T-helper 1 cell treated with Interleukin-12 subunit alpha and Interleukin-12 subunit beta and Interleukin-4 antibody, amounts not matched to agents 30 μg/mL and 1 μg/mL, for 36 hours (primary cell): ENCODE measurements at regions not wholly inside any gene's neighbourhood (a gene's known extent, or its start where the extent isn't known, plus 50 kb on each side); places are given as distances from the start of the nearest gene placed in this dataset.

Experiments used
- H3K27ac Mint-ChIP-seq: one replicate; pipeline ENCODE4 v1.8.0; 2021; ENCODE audit warnings: mild to moderate bottlenecking, mixed read lengths
- H3K27me3 Mint-ChIP-seq: one replicate; pipeline ENCODE4 v1.8.0; 2021; ENCODE audit warnings: low read depth, mixed read lengths
- H3K36me3 Mint-ChIP-seq: one replicate; pipeline ENCODE4 v1.8.0; 2021; ENCODE audit warnings: low read depth, mixed read lengths
- H3K4me1 Mint-ChIP-seq: one replicate; pipeline ENCODE4 v1.8.0; 2021; ENCODE audit warnings: low read depth, mixed read lengths
- H3K4me3 Mint-ChIP-seq: one replicate; pipeline ENCODE4 v1.8.0; 2021; ENCODE audit warnings: mild to moderate bottlenecking, moderate library complexity, mixed read lengths
- H3K9me3 Mint-ChIP-seq: one replicate; pipeline ENCODE4 v1.8.0; 2021; ENCODE audit warnings: mixed read lengths

DNA sequence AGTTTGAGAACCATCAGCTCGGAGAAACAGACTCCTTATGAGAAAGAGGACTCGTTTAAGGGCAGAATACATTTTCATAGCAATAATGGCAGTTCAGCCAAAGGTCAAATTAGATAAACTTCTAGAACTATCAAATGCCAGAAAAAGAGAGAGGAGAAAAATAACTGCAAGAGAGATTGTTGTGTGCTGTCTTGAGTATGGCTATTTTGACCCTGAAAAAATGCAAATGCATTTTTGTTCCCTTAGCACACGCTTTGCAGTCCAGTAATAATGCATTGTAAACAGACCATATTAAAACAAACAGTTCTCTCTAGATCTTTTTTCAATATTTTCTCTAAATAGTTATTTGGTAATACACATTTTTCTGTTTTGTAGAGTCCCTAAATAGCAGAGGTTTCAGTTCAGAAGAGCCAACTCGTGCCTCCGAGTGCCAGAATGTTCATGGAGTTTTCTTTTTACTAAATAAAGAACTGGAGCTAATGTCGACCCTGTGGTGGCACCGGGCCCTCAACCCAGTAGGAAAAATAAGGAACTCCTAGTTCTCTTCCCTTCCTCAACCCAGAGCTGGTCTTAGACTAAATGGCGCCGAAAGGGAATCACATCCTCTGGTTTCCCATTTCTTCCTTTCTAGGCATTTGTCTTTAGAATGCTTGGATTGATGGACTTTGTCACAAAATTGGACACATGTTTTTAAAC, 298.0 kb downstream of the MAP2K4 start:
- Mint-ChIP-seq H3K4me1 (no peaks in the 10 kb centered on the region), H3K4me3 (no peak overlapping the region), H3K9me3 (peaks cover 35% of the 10 kb centered on the region), H3K36me3 (no peaks in the 10 kb centered on the region), H3K27me3 (no peaks in the 10 kb centered on the region), H3K27ac (no peak overlapping the region)

DNA sequence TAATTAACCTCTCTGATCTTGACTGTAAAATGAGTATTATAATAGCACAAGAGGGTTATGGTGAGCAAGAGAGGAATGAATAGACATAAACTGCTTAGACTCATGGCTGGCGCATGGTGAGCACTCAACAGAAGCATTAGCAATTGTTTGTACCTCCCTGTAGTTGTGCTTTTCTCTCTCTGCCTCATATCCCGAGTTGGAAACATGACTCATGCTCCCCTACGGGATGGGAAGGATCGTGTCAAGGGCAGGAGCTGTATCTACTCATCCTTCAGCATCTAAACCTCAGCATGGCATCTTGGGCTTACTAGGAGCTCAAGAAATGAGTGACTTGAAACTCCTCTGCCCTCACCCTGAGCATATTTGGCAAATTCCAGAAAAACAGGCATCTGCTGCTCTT, 299.6 kb downstream of the MAP2K4 start:
- Mint-ChIP-seq H3K36me3 (no peaks in the 10 kb centered on the region), H3K27ac (no peak overlapping the region), H3K4me3 (no peak overlapping the region), H3K4me1 (no peaks in the 10 kb centered on the region), H3K27me3 (no peaks in the 10 kb centered on the region), H3K9me3 (peaks cover 27% of the 10 kb centered on the region)

DNA sequence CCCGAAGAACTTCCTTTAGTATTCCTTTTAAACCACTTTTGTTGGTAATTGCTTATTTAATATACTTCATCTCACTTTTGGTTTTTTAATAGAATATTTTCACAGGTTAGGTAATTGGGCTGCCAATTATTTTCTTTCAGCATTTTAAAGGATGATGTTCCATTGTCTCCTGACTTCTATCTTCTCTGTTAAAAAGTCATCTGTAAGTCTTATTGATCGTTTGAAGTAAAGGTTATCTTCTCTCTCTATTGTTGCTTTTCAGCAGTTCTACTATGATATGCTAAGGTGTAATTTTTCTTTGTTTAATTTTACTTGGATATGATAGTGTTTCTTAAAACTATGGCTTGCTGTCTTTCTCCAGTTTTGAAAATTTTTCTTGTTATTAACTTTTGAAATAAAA, 307.5 kb downstream of the MAP2K4 start:
- Mint-ChIP-seq H3K27me3 (no peaks in the 10 kb centered on the region), H3K4me1 (no peaks in the 10 kb centered on the region), H3K27ac (no peak overlapping the region), H3K4me3 (no peak overlapping the region), H3K9me3 (peaks cover 39% of the 10 kb centered on the region), H3K36me3 (no peaks in the 10 kb centered on the region)

DNA sequence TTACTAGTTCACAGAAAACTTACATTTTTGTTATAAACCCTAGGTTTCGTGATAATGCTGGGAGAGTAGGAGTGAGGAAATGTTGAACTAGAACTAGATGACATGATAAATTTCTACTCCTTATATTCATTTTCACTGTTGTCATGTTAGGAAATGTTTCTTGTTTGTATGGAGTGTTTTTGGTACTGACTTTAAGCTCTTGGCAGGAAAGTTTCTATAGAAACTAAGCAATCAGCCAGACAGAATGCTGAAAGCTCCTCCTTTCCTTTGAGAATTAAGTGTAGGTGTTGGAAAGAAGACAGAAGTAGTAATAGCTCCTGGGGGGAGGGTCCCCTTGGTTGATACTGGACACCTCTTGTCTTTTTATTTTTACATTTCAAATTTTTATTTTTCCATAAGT, 309.8 kb downstream of the MAP2K4 start:
- Mint-ChIP-seq H3K4me3 (no peak overlapping the region), H3K9me3 (peaks cover 34% of the 10 kb centered on the region), H3K4me1 (no peaks in the 10 kb centered on the region), H3K27me3 (no peaks in the 10 kb centered on the region), H3K36me3 (no peaks in the 10 kb centered on the region), H3K27ac (no peak overlapping the region)

DNA sequence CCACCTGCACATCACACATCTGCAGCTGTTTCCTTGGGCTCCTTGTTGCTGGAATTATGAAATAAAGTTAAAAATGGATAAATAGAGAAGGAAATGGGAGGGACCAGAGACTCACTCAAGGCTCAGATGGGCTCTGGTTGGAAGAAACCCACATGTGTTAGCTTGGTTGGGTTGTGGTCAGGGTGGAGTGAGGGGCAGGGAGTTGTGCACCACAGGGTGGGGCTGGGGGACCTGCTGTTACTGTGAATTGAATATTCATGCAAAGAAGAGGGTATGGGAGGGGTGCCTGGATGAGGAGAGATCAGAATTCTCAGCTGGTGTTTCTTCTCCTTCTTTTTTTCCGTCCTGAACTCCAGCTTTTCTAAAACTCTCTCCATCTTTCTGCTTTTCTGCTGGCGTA, 320.7 kb downstream of the MAP2K4 start:
- no peak overlapping the region for H3K27ac Mint-ChIP-seq
- H3K27me3 Mint-ChIP-seq, result no peaks in the 10 kb centered on the region
- H3K9me3 Mint-ChIP-seq, result peaks cover 20% of the 10 kb centered on the region
- H3K4me1 Mint-ChIP-seq, result no peaks in the 10 kb centered on the region
- no peak overlapping the region for H3K4me3 Mint-ChIP-seq
- no peaks in the 10 kb centered on the region for H3K36me3 Mint-ChIP-seq

DNA sequence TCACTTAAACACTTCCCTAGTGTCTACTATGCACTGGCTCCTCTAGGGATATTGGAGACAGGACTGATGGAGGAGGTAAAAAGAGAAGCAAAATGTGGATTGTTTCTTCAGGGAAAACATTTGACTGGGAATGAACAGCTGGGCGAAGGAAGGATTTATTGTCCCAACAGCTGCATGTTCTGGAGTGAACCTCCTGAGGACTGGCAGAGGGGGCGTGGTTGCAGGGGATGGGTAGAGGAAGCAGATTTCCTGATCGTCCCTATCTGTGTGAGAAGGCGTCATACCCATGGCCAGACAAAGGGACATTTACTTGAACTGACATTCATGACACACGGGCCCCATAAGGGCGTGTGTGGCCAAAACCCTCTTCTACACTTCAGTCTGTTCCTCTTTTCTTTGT, 321.5 kb downstream of the MAP2K4 start:
- Mint-ChIP-seq H3K27ac (no peak overlapping the region), H3K9me3 (peaks cover 14% of the 10 kb centered on the region), H3K4me1 (no peaks in the 10 kb centered on the region), H3K27me3 (no peaks in the 10 kb centered on the region), H3K36me3 (no peaks in the 10 kb centered on the region), H3K4me3 (no peak overlapping the region)

DNA sequence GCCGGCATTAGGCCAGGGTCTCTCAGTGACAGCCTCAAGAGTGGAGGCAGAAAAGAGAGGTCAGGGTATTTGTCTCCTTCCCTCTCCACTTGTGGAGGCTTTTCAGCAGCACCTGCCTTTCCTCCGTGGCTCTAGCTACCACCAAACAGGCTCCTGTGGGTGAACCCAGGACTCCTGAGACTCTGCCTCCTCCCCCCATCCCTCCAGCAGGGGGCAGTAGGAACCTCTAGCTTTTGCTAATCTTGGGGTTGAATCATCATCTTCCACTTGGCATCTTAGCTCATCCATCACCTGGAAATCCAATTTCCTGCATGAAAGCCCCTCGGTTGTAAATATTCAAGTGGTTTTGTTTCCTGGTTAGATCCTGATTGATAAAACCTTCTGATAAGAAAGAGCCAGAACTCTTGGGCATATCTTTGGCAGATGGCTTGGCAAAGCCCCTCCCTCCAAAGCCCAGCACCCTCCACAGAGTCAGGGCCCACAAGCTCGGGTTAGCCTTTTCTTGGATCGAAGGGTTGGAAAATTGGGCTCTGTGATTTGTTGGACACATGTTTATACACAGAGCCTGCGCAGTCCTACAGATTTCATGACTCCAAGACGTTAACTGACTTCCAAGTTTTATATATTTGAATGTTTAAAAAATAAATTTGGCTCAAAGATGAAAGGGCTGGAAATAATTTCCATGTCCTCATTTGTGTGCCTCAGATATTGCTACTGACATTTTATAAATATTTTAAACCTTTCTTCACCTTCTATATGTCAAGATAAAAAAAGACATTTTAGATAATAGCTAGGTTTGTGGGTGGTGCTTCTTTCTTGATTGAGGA, 322.1 kb downstream of the MAP2K4 start:
- Mint-ChIP-seq H3K4me1 (no peaks in the 10 kb centered on the region), H3K9me3 (peaks cover 14% of the 10 kb centered on the region), H3K27me3 (no peaks in the 10 kb centered on the region), H3K4me3 (no peak overlapping the region), H3K36me3 (no peaks in the 10 kb centered on the region), H3K27ac (no peak overlapping the region)

DNA sequence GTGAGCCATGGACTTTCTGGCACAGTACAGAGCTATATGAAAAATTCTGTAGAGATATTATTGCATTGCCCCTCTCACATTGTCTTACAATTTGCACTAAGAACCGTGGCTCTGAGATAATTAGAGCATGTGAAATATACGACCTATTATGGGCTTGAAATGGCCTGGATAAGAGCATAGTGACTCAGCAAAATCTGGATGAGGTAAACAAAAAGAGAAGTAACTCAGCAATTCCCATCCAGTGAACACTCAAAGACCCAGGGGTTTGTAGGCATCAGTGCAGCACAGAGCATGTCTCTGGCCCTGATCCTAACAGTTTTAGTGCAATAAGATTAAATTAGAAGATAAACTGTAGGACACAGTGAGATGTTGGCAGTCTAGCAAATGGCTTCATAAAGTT, 317.2 kb upstream of the MYOCD start:
- no peak overlapping the region for H3K4me3 Mint-ChIP-seq
- no peaks in the 10 kb centered on the region for H3K36me3 Mint-ChIP-seq
- H3K9me3 Mint-ChIP-seq, result peaks cover 10% of the 10 kb centered on the region
- no peaks in the 10 kb centered on the region for H3K27me3 Mint-ChIP-seq
- H3K27ac Mint-ChIP-seq, result no peak overlapping the region
- no peaks in the 10 kb centered on the region for H3K4me1 Mint-ChIP-seq

DNA sequence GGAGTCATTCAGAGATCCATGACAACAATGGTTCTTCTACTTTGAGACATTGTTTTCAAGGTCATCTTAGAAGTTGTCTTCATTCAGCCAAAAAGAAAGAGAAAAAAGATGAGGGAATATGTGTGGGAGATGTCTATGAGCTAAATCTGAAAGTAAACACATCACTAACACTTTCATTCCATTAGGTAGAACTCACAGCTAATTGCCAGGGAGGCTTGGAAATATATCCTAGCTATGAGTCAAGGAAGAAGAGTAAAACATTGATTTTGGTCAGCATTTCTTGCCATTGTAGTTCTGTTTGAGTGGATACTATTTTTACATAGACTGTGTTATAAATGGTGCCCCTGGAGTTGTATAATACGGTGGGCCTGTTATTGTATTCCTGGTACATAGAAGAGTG, 316.4 kb upstream of the MYOCD start:
- Mint-ChIP-seq H3K4me1 (no peaks in the 10 kb centered on the region), H3K4me3 (no peak overlapping the region), H3K9me3 (peaks cover 8% of the 10 kb centered on the region), H3K36me3 (no peaks in the 10 kb centered on the region), H3K27me3 (no peaks in the 10 kb centered on the region), H3K27ac (no peak overlapping the region)

DNA sequence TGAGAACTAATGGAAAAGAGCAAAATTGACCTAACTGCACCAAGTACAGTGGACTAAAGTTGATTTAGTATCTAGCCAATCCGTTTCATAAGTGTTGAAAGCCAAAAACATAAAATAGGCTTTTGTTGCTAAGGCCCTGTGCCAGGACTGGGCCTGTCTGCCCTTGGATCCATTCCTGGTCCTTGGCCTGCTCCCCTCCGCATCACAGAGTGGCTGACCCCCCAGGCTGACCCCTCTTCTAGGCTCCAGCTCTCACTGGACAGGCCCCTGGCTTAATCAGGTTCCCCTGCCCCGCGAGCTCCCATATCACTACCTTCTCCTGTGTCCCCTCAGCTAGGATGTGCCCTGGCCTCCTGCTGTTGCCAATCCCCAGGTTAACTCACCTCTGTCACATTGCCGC, 313.6 kb upstream of the MYOCD start:
- Mint-ChIP-seq H3K9me3 (peaks cover 31% of the 10 kb centered on the region), H3K4me3 (no peak overlapping the region), H3K27me3 (no peaks in the 10 kb centered on the region), H3K27ac (no peak overlapping the region), H3K36me3 (no peaks in the 10 kb centered on the region), H3K4me1 (no peaks in the 10 kb centered on the region)

DNA sequence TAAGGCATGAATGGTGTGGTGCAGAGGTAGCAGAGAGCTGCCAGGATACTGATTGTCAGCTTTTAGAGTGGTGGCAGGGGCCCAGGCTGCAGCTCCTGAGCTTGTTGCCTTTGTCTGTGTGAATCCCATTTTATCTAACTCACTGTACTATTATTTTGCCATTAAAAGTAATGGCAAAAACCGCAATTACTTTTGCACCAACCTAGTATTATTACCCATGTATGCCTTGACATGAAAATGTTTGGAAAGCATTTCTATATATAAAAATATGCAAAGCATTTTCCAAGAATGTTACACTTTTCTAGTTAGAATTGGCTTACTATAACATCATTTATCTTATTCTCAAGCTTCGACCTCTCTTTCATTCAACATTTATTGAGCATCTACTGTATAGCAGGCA, 308.1 kb upstream of the MYOCD start:
- H3K27me3 Mint-ChIP-seq, result no peaks in the 10 kb centered on the region

DNA sequence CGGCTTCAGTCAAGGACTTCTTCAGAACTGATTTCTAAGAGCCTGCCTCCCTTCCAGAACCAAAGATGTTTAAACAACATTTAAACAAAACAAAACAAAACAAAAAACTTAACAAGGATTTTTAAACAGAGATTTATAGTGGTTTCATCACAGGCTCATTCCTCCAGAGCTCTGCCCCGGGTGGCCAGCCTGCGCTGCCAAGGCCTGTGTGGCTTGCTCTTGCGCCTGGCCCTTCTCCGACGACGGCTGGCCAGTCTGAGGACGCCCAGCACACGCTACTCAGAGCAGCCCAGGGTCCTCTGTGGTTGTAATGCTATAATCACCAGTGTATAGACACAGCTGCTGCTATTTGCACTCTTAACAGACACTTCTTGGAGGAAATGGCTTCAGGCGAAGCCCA, 307.2 kb upstream of the MYOCD start:
- Mint-ChIP-seq H3K4me1 (no peaks in the 10 kb centered on the region), H3K4me3 (no peak overlapping the region), H3K36me3 (no peaks in the 10 kb centered on the region), H3K9me3 (peaks cover 61% of the 10 kb centered on the region), H3K27ac (no peak overlapping the region), H3K27me3 (no peaks in the 10 kb centered on the region)

More for the DNA sequence above, 308.1 kb upstream of the MYOCD start:
- no peak overlapping the region for H3K27ac Mint-ChIP-seq
- H3K9me3 Mint-ChIP-seq, result peaks cover 59% of the 10 kb centered on the region
- H3K36me3 Mint-ChIP-seq, result no peaks in the 10 kb centered on the region
- H3K4me3 Mint-ChIP-seq, result no peak overlapping the region
- no peaks in the 10 kb centered on the region for H3K4me1 Mint-ChIP-seq

DNA sequence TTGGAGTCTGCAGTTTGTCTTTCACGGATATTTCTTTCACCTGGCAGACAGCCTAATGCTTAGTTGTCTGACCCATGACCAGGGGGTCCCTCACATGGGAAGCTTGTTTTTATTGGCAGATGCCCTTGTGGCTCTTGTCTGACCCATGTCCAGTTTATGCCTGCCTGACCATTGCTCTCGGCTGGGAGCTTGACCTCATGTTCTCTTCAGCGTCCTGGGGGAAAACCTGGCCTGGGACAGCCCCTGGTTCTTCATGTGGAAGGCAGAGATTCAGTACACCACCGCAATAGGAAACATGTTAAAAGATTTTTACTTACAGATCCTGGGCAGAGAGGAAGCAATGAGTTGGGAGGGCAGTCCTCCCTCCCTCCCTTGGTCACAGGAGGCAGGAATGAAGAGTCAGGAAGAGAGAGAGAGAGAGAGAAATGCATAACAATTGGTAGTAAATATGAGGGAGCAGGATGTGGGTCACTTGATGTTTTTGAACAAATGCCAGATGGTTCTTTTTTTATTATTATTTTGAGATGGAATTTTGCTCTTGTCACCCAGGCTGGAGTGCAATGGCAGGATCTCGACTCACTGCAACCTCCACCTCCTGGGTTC, 302.7 kb upstream of the MYOCD start:
- Mint-ChIP-seq H3K36me3 (no peaks in the 10 kb centered on the region), H3K4me1 (no peaks in the 10 kb centered on the region), H3K4me3 (no peak overlapping the region), H3K27me3 (no peaks in the 10 kb centered on the region), H3K27ac (no peak overlapping the region), H3K9me3 (peaks cover 59% of the 10 kb centered on the region)

DNA sequence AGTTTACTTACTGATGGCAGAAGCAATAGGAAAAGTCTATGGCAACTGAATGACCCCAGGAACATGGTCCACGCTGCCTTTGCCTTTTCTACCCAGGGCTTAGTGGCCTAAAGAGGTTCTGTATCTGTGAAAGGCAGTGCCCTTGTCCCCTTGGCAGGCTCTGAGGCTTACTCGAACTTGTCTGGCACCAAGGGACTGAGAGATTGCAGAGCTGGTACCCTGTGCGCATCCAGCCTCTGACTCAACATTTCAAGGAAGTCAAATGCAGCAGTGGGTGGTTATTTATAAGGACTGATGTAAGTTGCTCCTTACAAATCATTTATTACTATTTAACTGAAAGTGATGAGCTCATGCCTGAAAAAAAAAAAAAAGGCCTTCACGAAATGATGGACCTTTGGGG, 299.9 kb upstream of the MYOCD start:
- no peaks in the 10 kb centered on the region for H3K4me1 Mint-ChIP-seq
- H3K9me3 Mint-ChIP-seq, result peaks cover 49% of the 10 kb centered on the region
- H3K27me3 Mint-ChIP-seq, result no peaks in the 10 kb centered on the region
- no peak overlapping the region for H3K27ac Mint-ChIP-seq
- no peak overlapping the region for H3K4me3 Mint-ChIP-seq
- no peaks in the 10 kb centered on the region for H3K36me3 Mint-ChIP-seq

DNA sequence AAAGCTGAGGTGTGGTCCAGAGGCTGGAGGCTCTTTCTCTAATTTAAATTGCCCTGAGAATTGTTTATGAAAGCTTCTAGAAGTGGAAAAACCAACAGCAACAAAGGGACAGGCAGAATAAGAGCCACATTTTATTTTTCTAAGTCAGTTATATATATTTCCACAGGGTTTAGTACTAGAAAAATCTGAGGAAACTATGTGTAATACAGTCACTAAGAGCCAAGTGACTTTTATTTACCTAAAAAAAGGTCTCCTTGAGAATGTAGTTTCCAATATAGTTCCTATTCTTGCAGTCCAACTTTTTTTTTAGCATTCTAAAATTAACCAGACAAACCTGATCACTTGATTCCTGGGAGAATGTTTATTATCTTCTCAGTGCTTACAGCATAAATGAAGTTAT, 296.6 kb upstream of the MYOCD start:
- peaks cover 30% of the 10 kb centered on the region for H3K9me3 Mint-ChIP-seq
- H3K27me3 Mint-ChIP-seq, result no peaks in the 10 kb centered on the region
- no peaks in the 10 kb centered on the region for H3K4me1 Mint-ChIP-seq
- H3K36me3 Mint-ChIP-seq, result no peaks in the 10 kb centered on the region
- no peak overlapping the region for H3K27ac Mint-ChIP-seq
- no peak overlapping the region for H3K4me3 Mint-ChIP-seq
